Ishikawa (cell line): ENCODE measurements at regions not wholly inside any gene's neighbourhood (a gene's known extent, or its start where the extent isn't known, plus 50 kb on each side); places are given as distances from the start of the nearest gene placed in this dataset.

ENCODE experiments used
- CEBPB ChIP-seq: IDR thresholded peaks from 2 replicates; pipeline ENCODE4 v1.6.1; 2012
- CREB1 ChIP-seq: IDR thresholded peaks from 2 replicates; pipeline ENCODE4 v1.6.1; 2012; ENCODE audit warnings: low read depth
- EGR1 ChIP-seq: IDR thresholded peaks from 2 replicates; pipeline ENCODE4 v1.6.1; 2012
- EP300 ChIP-seq: IDR thresholded peaks from 2 replicates; pipeline ENCODE4 v1.6.1; 2012; ENCODE audit warnings: borderline replicate concordance
- FOXM1 ChIP-seq: IDR thresholded peaks from 2 replicates; pipeline ENCODE4 v1.6.1; 2012; ENCODE audit warnings: low read depth, borderline replicate concordance
- NFIC ChIP-seq: IDR thresholded peaks from 2 replicates; pipeline ENCODE4 v1.6.1; 2012
- RAD21 ChIP-seq: IDR thresholded peaks from 2 replicates; pipeline ENCODE4 v1.6.1; 2012; ENCODE audit warnings: low read depth
- TAF1 ChIP-seq: IDR thresholded peaks from 2 replicates; pipeline ENCODE4 v1.6.1; 2012; ENCODE audit warnings: low read depth, mild to moderate bottlenecking
- TCF12 ChIP-seq: IDR thresholded peaks from 2 replicates; pipeline ENCODE4 v1.6.1; 2012; ENCODE audit warnings: low read depth
- TEAD4 ChIP-seq: IDR thresholded peaks from 2 replicates; pipeline ENCODE4 v1.6.1; 2012
- YY1 ChIP-seq: IDR thresholded peaks from 2 replicates; pipeline ENCODE4 v1.6.1; 2012; ENCODE audit warnings: low read depth
- ZBTB7A ChIP-seq: IDR thresholded peaks from 2 replicates; pipeline ENCODE4 v1.6.1; 2012; ENCODE audit warnings: low read depth
- TF ChIP-seq, protein P1 (sequence below): IDR thresholded peaks from 2 replicates; pipeline ENCODE4 v1.6.1; 2012; ENCODE audit warnings: low read depth, mild to moderate bottlenecking
- TF ChIP-seq, protein P2 (sequence below): IDR thresholded peaks from 2 replicates; pipeline ENCODE4 v1.6.1; 2012
- TF ChIP-seq, protein P3 (sequence below): IDR thresholded peaks from 2 replicates; pipeline ENCODE4 v1.6.1; 2012

DNA sequence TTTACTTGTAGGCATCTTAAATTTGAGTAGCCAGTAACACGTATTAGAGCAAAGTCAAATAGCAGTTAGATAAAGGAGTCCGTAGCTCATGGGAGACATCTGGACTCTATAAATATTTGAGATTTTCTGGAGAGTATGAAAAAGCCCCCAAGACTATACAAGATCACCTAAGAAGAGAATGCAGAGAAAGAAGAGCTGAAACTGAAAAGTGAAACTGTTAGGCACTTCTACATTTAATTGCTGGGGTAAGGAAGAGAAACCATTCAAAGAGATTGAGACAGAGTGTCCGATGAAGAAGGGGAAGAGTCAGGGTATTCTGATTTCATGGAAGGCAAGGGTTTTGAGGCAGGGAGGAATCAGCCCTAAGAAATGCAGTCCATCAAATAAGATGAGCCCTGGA lies 2372.1 kb downstream of the MAT2B start:
- no peak for TF ChIP-seq EGR1
- TF ChIP-seq NFIC = no peak
- TF ChIP-seq ZBTB7A = no peak
- no peak for TF ChIP-seq TCF12

GRCh38 chr5:165881259-165881658 lies 2375.8 kb downstream of the MAT2B start:
- TF ChIP-seq TEAD4 (no peak), CREB1 (no peak), TCF12 (no peak), CEBPB (no peak), EP300 (no peak)
- TF ChIP-seq, protein P1, sequence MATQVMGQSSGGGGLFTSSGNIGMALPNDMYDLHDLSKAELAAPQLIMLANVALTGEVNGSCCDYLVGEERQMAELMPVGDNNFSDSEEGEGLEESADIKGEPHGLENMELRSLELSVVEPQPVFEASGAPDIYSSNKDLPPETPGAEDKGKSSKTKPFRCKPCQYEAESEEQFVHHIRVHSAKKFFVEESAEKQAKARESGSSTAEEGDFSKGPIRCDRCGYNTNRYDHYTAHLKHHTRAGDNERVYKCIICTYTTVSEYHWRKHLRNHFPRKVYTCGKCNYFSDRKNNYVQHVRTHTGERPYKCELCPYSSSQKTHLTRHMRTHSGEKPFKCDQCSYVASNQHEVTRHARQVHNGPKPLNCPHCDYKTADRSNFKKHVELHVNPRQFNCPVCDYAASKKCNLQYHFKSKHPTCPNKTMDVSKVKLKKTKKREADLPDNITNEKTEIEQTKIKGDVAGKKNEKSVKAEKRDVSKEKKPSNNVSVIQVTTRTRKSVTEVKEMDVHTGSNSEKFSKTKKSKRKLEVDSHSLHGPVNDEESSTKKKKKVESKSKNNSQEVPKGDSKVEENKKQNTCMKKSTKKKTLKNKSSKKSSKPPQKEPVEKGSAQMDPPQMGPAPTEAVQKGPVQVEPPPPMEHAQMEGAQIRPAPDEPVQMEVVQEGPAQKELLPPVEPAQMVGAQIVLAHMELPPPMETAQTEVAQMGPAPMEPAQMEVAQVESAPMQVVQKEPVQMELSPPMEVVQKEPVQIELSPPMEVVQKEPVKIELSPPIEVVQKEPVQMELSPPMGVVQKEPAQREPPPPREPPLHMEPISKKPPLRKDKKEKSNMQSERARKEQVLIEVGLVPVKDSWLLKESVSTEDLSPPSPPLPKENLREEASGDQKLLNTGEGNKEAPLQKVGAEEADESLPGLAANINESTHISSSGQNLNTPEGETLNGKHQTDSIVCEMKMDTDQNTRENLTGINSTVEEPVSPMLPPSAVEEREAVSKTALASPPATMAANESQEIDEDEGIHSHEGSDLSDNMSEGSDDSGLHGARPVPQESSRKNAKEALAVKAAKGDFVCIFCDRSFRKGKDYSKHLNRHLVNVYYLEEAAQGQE = no peak
- TF ChIP-seq, protein P2, sequence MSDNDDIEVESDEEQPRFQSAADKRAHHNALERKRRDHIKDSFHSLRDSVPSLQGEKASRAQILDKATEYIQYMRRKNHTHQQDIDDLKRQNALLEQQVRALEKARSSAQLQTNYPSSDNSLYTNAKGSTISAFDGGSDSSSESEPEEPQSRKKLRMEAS = no peak

- TF ChIP-seq, protein P1 = no peak
- TF ChIP-seq EGR1 = no peak
- no peak for TF ChIP-seq CEBPB
- TF ChIP-seq TEAD4 = no peak
- TF ChIP-seq TAF1 = no peak
- no peak for TF ChIP-seq CREB1
- TF ChIP-seq, protein P2 = no peak
- no peak for TF ChIP-seq FOXM1
- TF ChIP-seq EP300 = no peak
- TF ChIP-seq ZBTB7A = no peak
- TF ChIP-seq RAD21 = no peak
- TF ChIP-seq, protein P3, sequence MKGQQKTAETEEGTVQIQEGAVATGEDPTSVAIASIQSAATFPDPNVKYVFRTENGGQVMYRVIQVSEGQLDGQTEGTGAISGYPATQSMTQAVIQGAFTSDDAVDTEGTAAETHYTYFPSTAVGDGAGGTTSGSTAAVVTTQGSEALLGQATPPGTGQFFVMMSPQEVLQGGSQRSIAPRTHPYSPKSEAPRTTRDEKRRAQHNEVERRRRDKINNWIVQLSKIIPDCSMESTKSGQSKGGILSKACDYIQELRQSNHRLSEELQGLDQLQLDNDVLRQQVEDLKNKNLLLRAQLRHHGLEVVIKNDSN = no peak
- TF ChIP-seq TCF12 = no peak
These were observed 2376.7 kb downstream of the MAT2B start for GRCh38 chr5:165882099-165882498.

DNA sequence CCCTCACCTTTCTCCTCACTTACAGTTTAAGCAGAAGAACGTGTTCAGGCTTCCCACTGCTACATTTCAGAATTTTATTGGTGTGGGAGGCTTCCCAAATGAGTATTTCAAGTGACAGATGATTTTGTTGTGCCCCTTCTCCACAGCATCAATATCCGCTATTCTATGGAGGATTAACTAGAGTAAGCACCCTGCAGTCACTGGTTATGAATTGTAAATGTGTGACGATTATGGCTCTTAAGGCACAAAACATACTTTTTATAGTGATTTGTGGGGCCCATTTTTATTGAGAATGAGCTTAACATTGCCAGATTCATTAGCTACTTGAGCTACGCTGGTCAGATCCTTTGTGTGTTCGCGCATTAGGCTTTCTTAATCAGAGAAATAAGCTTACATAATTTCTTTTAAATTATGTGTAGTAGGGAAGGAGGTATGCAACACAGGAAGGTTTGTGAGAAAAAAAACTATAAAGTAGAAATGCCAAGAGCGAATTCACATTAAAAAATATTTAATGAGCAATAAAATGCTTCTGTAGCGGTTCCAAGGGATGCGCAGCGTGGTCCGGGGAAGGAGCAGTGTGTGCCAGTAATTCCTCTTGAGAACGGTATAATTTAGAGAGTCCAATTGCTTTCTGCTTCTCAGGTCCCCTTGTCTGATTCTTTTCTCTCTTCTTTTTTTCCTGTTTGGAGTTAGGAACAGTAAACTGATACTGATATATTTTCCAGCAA lies 2380.4 kb downstream of the MAT2B start:
- no peak for TF ChIP-seq RAD21

DNA sequence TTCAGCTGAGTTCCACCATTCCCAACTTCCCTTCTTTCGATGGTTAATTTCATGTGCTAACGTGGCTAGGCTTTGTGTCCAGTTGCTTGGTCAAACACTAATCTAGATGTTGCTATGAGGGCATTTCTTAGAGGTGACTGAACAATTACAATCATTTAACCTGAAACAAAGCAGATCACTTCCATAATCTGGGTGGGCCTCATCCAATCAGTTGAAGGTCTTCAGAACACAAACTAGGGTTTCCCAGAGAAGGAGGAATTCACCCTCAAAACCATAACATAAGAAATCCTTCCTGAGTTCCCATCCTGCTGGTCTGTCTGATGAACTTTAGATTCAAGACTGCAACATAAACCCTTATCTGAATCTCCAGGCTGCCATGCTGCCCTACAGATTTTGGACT lies 2381.7 kb downstream of the MAT2B start:
- TF ChIP-seq, protein P2 = no peak
- TF ChIP-seq TCF12 (no peak), YY1 (no peak), TAF1 (no peak), TEAD4 (no peak), ZBTB7A (no peak), EGR1 (no peak), CEBPB (no peak), RAD21 (no peak), NFIC (no peak), FOXM1 (no peak), EP300 (no peak), CREB1 (no peak)
- TF ChIP-seq, protein P1 = no peak
- TF ChIP-seq, protein P3 = no peak
